GM12878 (cell line): ENCODE measurements at regions not wholly inside any gene's neighbourhood (a gene's known extent, or its start where the extent isn't known, plus 50 kb on each side); places are given as distances from the start of the nearest gene placed in this dataset.

Source experiments
- ASH2L ChIP-seq: fragments of 300-600, 200-600 bp; sonication (generic); IDR thresholded peaks from 2 replicates; pipeline ENCODE4 v1.6.1; 2017; ENCODE audit warnings: low read depth, mild to moderate bottlenecking, borderline replicate concordance
- EP300 ChIP-seq, 2 experiments: fragments of 150-350 bp in 1 of 2; IDR thresholded peaks; 2 replicates each; pipeline ENCODE4 v1.6.1; 2011 to 2012; ENCODE audit warnings: low read depth in 2 of 2, low read length in 2 of 2, borderline replicate concordance in 1 of 2, improper control_type of control experiment in 1 of 2, inconsistent platforms in 1 of 2; ENCODE audit not compliant: control insufficient read depth in 1 of 2
- ETV6 ChIP-seq, 2 experiments: fragments of 450-650 bp in 1 of 2; IDR thresholded peaks in 1 of 2; conservative IDR thresholded peaks in 1 of 2; 2 replicates each; pipeline ENCODE4 v1.6.1; 2014; ENCODE audit warnings: antibody characterized with exemption in 1 of 2, borderline replicate concordance in 1 of 2, low read depth in 1 of 2, mild to moderate bottlenecking in 1 of 2, moderate library complexity in 1 of 2
- GABPA ChIP-seq: IDR thresholded peaks from 2 replicates; pipeline ENCODE4 v1.6.1; 2014; ENCODE audit warnings: antibody characterized with exemption, low read depth, mild to moderate bottlenecking, inconsistent platforms
- IKZF2 ChIP-seq, 2 experiments: fragments of 450-650 bp; IDR thresholded peaks; 2 replicates each; pipeline ENCODE4 v1.6.1; 2017; ENCODE audit warnings: mild to moderate bottlenecking in 2 of 2, moderate library complexity in 2 of 2
- NR2C2 ChIP-seq: IDR thresholded peaks from 2 replicates; pipeline ENCODE4 v1.6.1; 2011; ENCODE audit warnings: borderline replicate concordance, low read depth; ENCODE audit not compliant: control insufficient read depth, insufficient read length
- SMC3 ChIP-seq: IDR thresholded peaks from 2 replicates; pipeline ENCODE4 v1.6.1; 2011; ENCODE audit warnings: low read length, improper control_type of control experiment, borderline replicate concordance
- SP1 ChIP-seq: IDR thresholded peaks from one replicate; pipeline ENCODE4 v1.6.1; 2011; ENCODE audit warnings: low read depth, low read length
- SUZ12 ChIP-seq: fragments of 200-600 bp; sonication (generic); IDR thresholded peaks from one replicate; pipeline ENCODE4 v1.6.1; 2018; ENCODE audit warnings: antibody characterized with exemption, mild to moderate bottlenecking; ENCODE audit not compliant: unreplicated experiment
- TAF1 ChIP-seq: IDR thresholded peaks from 2 replicates; pipeline ENCODE4 v1.6.1; 2011; ENCODE audit warnings: mild to moderate bottlenecking, low read depth, low read length, borderline replicate concordance
- TARDBP ChIP-seq: IDR thresholded peaks from 2 replicates; pipeline ENCODE4 v1.6.1; 2016; ENCODE audit warnings: borderline replicate concordance
- TF ChIP-seq, protein P1 (sequence below), 3 experiments: IDR thresholded peaks in 2 of 3; conservative IDR thresholded peaks in 1 of 3; 2 replicates each; pipeline ENCODE4 v1.5.1; 2011; ENCODE audit warnings: low read depth in 3 of 3, low read length in 3 of 3, mild to moderate bottlenecking in 3 of 3, control low read depth in 2 of 3, moderate library complexity in 2 of 3, inconsistent platforms in 1 of 3, mixed read lengths in 1 of 3; ENCODE audit not compliant: control insufficient read depth in 2 of 3, insufficient read depth in 1 of 3; ENCODE audit errors: extremely low read depth in 1 of 3
- TF ChIP-seq, protein P2 (sequence below): IDR thresholded peaks from 2 replicates; pipeline ENCODE4 v1.6.1; 2011; ENCODE audit warnings: mild to moderate bottlenecking, low read depth, low read length, moderate library complexity; ENCODE audit not compliant: insufficient replicate concordance
- TF ChIP-seq, protein P3 (sequence below): fragments of 450-650 bp; formaldehyde crosslinking; IDR thresholded peaks from 2 replicates; pipeline ENCODE4 v1.4.0; 2020; ENCODE audit warnings: mild to moderate bottlenecking, moderate library complexity

DNA sequence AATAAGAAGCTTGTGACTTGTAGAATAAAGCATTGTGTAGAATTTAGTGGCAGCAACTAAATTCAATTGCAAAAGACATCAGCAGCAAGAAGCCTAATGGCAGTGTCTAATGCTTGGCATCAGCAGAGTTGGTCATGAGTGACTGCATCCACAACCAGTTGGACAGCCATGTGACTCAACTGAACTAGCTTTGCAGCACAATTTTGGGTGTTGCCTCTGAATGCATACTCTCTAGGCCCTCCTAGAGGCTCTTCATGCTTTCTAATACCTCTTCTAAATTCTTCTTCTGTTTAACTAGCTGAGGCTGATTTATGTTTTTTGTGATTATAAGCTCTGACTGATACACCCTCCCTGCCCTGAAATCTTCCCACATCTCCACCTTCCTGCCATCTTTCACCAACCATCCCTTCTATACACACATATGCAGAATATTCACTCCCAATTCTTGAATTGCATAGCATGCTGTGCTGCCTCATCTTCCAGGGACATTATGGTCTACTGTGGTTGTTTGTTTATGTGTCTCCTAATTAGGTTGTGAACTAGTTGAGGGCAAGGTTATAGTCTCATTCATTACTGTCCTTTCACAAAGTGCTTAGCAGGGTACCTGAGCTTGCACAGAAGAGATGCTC lies 266.7 kb upstream of the GJB5 start:
- no peak for TF ChIP-seq NR2C2
- TF ChIP-seq SP1: no peak
- TF ChIP-seq, protein P1, sequence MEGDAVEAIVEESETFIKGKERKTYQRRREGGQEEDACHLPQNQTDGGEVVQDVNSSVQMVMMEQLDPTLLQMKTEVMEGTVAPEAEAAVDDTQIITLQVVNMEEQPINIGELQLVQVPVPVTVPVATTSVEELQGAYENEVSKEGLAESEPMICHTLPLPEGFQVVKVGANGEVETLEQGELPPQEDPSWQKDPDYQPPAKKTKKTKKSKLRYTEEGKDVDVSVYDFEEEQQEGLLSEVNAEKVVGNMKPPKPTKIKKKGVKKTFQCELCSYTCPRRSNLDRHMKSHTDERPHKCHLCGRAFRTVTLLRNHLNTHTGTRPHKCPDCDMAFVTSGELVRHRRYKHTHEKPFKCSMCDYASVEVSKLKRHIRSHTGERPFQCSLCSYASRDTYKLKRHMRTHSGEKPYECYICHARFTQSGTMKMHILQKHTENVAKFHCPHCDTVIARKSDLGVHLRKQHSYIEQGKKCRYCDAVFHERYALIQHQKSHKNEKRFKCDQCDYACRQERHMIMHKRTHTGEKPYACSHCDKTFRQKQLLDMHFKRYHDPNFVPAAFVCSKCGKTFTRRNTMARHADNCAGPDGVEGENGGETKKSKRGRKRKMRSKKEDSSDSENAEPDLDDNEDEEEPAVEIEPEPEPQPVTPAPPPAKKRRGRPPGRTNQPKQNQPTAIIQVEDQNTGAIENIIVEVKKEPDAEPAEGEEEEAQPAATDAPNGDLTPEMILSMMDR (IDR thresholded peaks at IDR 0.05 in 2 of 3, conservative IDR thresholded peaks at IDR 0.05 in 1 of 3; ENCODE audit: control insufficient read depth in 2 of 3, extremely low read depth in 1 of 3, insufficient read depth in 1 of 3, low read depth in 3 of 3, low read length in 3 of 3): no peak
- no peak for TF ChIP-seq ETV6 (conservative IDR thresholded peaks at IDR 0.05 in 1 of 2, IDR thresholded peaks at IDR 0.05 in 1 of 2; ENCODE audit: borderline replicate concordance in 1 of 2, low read depth in 1 of 2)
- no peak for TF ChIP-seq SUZ12
- no peak for TF ChIP-seq TAF1
- TF ChIP-seq GABPA: no peak
- TF ChIP-seq, protein P2, sequence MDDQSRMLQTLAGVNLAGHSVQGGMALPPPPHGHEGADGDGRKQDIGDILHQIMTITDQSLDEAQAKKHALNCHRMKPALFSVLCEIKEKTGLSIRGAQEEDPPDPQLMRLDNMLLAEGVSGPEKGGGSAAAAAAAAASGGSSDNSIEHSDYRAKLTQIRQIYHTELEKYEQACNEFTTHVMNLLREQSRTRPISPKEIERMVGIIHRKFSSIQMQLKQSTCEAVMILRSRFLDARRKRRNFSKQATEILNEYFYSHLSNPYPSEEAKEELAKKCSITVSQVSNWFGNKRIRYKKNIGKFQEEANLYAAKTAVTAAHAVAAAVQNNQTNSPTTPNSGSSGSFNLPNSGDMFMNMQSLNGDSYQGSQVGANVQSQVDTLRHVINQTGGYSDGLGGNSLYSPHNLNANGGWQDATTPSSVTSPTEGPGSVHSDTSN: no peak
- TF ChIP-seq IKZF2 (IDR thresholded peaks at IDR 0.05): no peak
- TF ChIP-seq, protein P3, sequence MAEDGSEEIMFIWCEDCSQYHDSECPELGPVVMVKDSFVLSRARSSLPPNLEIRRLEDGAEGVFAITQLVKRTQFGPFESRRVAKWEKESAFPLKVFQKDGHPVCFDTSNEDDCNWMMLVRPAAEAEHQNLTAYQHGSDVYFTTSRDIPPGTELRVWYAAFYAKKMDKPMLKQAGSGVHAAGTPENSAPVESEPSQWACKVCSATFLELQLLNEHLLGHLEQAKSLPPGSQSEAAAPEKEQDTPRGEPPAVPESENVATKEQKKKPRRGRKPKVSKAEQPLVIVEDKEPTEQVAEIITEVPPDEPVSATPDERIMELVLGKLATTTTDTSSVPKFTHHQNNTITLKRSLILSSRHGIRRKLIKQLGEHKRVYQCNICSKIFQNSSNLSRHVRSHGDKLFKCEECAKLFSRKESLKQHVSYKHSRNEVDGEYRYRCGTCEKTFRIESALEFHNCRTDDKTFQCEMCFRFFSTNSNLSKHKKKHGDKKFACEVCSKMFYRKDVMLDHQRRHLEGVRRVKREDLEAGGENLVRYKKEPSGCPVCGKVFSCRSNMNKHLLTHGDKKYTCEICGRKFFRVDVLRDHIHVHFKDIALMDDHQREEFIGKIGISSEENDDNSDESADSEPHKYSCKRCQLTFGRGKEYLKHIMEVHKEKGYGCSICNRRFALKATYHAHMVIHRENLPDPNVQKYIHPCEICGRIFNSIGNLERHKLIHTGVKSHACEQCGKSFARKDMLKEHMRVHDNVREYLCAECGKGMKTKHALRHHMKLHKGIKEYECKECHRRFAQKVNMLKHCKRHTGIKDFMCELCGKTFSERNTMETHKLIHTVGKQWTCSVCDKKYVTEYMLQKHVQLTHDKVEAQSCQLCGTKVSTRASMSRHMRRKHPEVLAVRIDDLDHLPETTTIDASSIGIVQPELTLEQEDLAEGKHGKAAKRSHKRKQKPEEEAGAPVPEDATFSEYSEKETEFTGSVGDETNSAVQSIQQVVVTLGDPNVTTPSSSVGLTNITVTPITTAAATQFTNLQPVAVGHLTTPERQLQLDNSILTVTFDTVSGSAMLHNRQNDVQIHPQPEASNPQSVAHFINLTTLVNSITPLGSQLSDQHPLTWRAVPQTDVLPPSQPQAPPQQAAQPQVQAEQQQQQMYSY (CRISPR knock-in tag): no peak
- no peak for TF ChIP-seq ASH2L
- TF ChIP-seq SMC3: no peak
- no peak for TF ChIP-seq TARDBP
- no peak for TF ChIP-seq EP300 (IDR thresholded peaks at IDR 0.05; ENCODE audit: borderline replicate concordance in 1 of 2, control insufficient read depth in 1 of 2, low read depth in 2 of 2, low read length in 2 of 2)
